ENCODE measurements at regions not wholly inside any gene's neighbourhood (a gene's known extent, or its start where the extent isn't known, plus 50 kb on each side); places are given as distances from the start of the nearest gene placed in this dataset.

DNA sequence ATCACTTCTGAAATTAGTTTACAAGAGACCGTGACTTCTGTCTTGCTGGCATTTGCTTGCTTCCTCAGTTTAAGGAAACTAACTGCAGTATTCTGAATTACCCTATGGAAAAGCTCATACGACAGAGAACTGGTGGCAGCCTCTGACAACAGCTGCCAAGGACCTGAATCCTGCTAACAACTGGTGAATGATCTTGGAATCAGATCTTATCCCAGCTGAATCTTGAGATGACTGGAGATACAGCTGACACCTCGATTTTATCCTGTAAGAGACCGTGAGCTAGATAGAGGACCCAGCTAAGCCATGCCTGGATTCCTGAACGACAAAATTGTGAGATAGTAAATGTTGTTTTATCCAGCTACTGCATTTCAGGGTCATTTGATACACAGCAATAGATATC is 202.3 kb downstream of the OGFRL1 start:
- no peak for TF ChIP-seq CTCF (IDR thresholded peaks at IDR 0.05)
- TF ChIP-seq POLR2A (IDR thresholded peaks at IDR 0.05): no peak

Measured in testis (tissue), 2 donors.